RWPE1 (cell line): ENCODE measurements at regions not wholly inside any gene's neighbourhood (a gene's known extent, or its start where the extent isn't known, plus 50 kb on each side); places are given as distances from the start of the nearest gene placed in this dataset.
"Not testable (repeated sequence)": the region's sequence is repeated elsewhere in the genome, so short reads cannot be mapped to it uniquely, and the experiment has no call there.

Source experiments
- CTCF ChIA-PET: fragments of 350-600 bp; sonication (Branson Sonifier 250); formaldehyde crosslinking; extraction: SDS; loops from one replicate; lab custom pipeline; 2021; lab: Yijun Ruan, JAX
- POLR2A ChIA-PET: fragments of 400-600 bp; formaldehyde crosslinking; extraction: SDS; loops from one replicate; lab custom pipeline; 2020; ENCODE audit warnings: antibody characterized with exemption; ENCODE audit not compliant: low non-redundant PET; lab: Yijun Ruan, JAX
- DNase-seq: peaks from one replicate; pipeline ENCODE4 v3.0.0; 2012; ENCODE audit warnings: low spot score
- H3K27ac ChIP-seq: fragments of 450-650 bp; 2 replicates; pipeline ENCODE4 v1.5.1; 2017
- CTCF ChIP-seq: fragments of 450-650 bp; conservative IDR thresholded peaks from 2 replicates; pipeline ENCODE4 v1.5.1; 2017; ENCODE audit warnings: low read depth, mild to moderate bottlenecking

GRCh38 chr4:79163981-79164490, 161.8 kb downstream of the NAA11 start:
- no peak for TF ChIP-seq CTCF
- H3K27ac ChIP-seq = no peak overlapping the region
- CTCF ChIA-PET = interaction anchor here (0.6 kb wide), 1 partner anchor 87 kb away, joined by 3 read pairs; no protein-coding TSS in a partner anchor
- POLR2A ChIA-PET = no interaction called here
- DNase-seq = no peak

- no peak for TF ChIP-seq CTCF
- POLR2A ChIA-PET = no interaction called here
- DNase-seq = no peak
- no peak overlapping the region for H3K27ac ChIP-seq
- CTCF ChIA-PET = interaction anchor here (0.6 kb wide), 1 partner anchor 1567 kb away, joined by 4 read pairs; no protein-coding TSS in a partner anchor
These were observed 164.9 kb downstream of the NAA11 start for GRCh38 chr4:79160962-79161361.

GRCh38 chr4:79158705-79159104, 167.2 kb downstream of the NAA11 start:
- DNase-seq, H3K27ac ChIP-seq, POLR2A ChIA-PET: not testable (repeated sequence)
- CTCF ChIA-PET = interaction anchor here (0.8 kb wide), 1 partner anchor 107 kb away, joined by 3 read pairs; no protein-coding TSS in a partner anchor

GRCh38 chr4:79155336-79155735, 170.5 kb downstream of the NAA11 start:
- ChIA-PET POLR2A (no interaction called here), CTCF (no interaction called here)
- no peak for TF ChIP-seq CTCF
- DNase-seq = no peak
- H3K27ac ChIP-seq = no peak overlapping the region

GRCh38 chr4:79150820-79151416, 174.9 kb downstream of the NAA11 start:
- no peak overlapping the region for H3K27ac ChIP-seq
- TF ChIP-seq CTCF = no peak
- no peak for DNase-seq
- CTCF ChIA-PET = no interaction called here
- POLR2A ChIA-PET = no interaction called here

GRCh38 chr4:79148369-79148768, 177.5 kb downstream of the NAA11 start:
- no peak for TF ChIP-seq CTCF
- H3K27ac ChIP-seq = no peak overlapping the region
- POLR2A ChIA-PET = no interaction called here
- no peak for DNase-seq
- CTCF ChIA-PET = no interaction called here

- no peak for DNase-seq
- no peak for TF ChIP-seq CTCF
- ChIA-PET POLR2A (no interaction called here), CTCF (no interaction called here)
- no peak overlapping the region for H3K27ac ChIP-seq
These were observed 178.6 kb downstream of the NAA11 start for GRCh38 chr4:79147251-79147650.
